ENCODE measurements at regions not wholly inside any gene's neighbourhood (a gene's known extent, or its start where the extent isn't known, plus 50 kb on each side); places are given as distances from the start of the nearest gene placed in this dataset.
"Not testable (repeated sequence)": the region's sequence is repeated elsewhere in the genome, so short reads cannot be mapped to it uniquely, and the experiment has no call there.

DNA sequence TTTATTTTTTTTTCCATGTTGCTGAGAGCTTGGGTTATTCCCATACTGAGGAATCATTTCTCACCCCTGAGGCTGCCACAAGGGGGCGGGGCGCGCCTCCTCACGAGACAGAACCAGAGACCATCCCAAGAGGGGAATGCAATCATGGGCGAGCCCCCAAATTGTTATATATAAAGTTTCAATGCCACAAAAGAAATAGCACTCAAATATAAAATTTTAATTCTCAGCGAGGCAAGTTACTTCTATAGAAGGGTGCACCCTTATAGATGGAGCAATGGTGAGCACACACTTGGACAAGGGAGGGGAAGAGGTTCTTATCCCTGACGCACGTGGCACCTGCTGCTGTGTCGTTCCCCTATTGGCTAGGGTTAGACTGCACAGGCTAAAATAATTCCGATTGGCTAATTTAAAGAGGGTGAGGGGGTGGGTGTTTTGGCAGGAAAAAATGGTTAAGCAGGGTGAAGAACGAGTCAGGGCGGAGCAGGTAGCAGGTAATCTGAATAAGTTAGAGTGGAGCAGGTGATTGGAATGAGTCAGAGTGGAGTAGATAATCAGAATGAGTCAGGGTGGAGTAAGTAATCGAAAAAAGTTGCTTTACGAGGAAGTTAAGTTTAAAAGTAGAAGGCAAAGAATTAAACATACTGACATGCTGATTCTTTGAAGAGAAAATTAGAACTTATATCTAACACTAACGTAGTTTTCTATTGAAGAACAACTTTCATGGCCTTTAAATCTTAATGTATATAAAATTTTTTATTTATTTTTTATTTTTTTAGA is 177.5 kb downstream of the MTCL1 start:
- DNase-seq, result no peak

GRCh38 chr18:8883409-8883668 is 178.0 kb downstream of the MTCL1 start:
- no peak for DNase-seq

DNA sequence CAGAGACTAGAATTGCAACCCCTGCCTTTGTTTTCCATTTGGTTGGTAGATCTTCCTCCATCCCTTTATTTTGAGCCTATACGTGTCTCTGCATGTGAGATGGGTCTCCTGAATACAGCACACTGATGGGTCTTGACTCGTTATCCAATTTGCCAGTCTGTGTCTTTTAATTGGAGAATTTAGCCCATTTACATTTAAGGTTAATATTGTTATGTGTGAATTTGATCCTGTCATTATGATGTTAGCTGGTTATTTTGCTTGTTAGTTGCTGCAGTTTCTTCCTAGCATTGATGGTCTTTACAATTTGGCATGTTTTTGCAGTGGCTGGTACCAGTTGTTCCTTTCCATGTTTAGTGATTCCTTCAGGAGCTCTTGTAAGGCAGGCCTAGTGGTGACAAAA is 182.5 kb downstream of the MTCL1 start:
- not testable (repeated sequence) for DNase-seq

DNA sequence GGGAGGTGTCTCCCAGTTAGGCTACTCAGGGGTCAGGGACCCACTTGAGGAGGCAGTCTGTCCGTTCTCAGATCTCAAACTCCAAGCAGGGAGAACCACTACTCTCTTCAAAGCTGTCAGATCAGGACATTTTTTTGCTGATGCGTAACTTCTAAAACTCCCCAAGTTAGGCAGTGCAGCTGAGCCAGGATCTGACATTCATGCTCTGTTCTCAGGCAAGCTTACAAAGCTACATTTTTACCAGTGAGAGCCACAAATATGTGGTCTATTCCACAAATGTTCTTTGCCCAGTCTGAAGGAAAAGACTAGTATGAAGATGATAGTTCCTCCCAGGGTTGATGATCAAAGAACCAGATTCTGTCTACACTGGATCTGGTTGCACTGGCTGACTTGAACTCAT is 184.1 kb downstream of the MTCL1 start:
- no peak for DNase-seq

DNA sequence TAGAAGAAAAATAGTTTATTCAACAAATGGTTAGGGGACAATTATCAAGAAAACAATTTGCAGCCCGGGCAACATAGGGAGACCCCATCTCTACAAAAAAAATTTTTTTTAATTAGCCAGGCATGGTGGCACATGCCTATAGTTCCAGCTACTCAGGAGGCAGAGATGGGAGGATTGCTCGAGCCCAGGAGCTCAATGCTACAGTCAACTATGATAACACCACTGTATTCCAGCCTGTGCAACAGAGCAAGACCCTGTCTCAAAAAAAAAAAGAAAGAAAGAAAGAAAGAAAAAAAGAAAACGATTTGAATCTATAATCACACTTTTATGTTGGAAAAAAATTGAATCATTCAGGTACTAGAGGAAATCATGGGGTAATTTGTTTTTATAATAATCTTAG is 185.1 kb downstream of the MTCL1 start:
- not testable (repeated sequence) for DNase-seq

GRCh38 chr18:8890957-8891464 is 185.7 kb downstream of the MTCL1 start:
- no peak for DNase-seq

GRCh38 chr18:8893221-8893620 is 187.9 kb downstream of the MTCL1 start:
- no peak for DNase-seq

GRCh38 chr18:8893628-8894231 is 188.4 kb downstream of the MTCL1 start:
- no peak for DNase-seq

GRCh38 chr18:8894823-8895222 is 189.5 kb downstream of the MTCL1 start:
- no peak for DNase-seq

DNA sequence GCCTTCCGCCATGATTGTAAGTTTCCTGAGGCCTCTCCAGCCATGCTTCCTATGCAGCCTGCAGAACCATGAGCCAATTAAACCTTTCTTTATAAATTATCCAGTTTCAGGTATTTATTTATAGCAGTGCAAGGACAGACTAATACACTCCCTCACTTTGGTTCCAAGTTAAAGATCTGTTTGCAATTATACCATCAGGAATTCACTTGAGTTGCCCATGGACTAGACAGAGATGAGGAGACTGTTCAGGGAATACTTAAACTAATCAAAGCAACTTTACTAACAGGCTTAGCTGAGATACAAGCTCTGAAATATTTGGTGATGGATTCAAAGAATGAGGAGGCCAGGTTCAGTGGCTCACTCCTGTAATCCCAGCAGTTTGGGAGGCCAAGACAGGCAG is 190.0 kb downstream of the MTCL1 start:
- DNase-seq, result no peak

- no peak for DNase-seq
Measured at GRCh38 chr18:8895987-8896619, 190.7 kb downstream of the MTCL1 start.

DNA sequence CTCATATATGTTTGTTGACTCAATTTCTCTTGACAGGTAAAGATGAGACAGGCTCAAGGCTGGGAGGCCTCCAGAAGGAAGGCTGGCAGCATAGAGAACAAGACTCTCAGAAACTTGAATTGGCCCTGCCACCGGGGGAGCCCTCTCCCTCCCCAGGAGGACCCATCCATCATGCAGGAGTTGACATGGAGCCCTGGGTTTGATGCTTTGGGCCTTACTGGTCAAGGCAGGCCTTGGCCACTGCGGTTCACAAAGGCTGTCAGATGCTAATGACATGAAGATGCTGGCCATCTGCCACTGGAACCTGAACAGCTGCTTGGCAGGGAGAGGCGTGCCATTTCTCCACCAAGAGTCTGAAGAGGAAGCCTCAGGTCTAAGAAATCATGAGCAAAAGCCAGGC is 193.6 kb downstream of the MTCL1 start:
- no peak for DNase-seq

DNA sequence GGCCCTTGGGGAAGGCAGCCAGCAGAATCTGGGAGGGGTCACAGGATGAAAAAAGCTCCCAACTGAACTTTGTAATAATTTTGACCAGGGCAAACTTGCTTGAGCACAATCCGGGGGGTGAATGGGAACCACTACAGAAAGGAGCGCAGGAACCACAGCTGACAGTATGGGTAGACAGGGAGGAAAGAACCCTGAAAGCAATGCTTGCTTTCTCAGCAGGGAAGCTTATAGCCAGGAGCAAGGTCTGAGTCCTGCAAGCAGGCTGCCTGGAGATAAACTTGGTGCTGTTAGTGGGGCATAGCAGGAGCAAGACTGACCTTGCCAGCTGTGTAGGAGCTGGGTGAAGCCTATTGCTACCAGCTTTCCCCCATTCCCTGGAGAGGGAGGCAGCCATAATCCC is 195.2 kb downstream of the MTCL1 start:
- no peak for DNase-seq

- DNase-seq, result no peak
Measured at GRCh38 chr18:8901019-8901418, 195.7 kb downstream of the MTCL1 start.

DNA sequence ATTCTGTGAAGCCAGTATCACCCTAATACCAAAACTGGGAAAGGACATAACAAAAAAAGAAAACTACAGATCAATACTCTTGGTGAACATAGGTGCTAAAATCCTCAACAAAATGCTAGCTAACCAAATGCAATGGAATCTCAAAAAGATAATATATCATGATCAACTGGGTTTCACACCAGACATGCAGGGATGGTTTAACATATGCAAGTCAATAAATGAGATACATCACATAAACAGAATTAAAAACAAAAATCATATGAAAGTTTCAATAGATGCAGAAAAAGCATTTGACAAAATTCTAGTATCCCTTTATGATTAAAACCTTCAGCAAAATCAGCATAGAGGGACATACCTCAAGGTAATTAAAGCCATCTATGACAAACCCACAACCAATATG is 198.2 kb upstream of the NDUFV2 start:
- DNase-seq, result no peak

DNA sequence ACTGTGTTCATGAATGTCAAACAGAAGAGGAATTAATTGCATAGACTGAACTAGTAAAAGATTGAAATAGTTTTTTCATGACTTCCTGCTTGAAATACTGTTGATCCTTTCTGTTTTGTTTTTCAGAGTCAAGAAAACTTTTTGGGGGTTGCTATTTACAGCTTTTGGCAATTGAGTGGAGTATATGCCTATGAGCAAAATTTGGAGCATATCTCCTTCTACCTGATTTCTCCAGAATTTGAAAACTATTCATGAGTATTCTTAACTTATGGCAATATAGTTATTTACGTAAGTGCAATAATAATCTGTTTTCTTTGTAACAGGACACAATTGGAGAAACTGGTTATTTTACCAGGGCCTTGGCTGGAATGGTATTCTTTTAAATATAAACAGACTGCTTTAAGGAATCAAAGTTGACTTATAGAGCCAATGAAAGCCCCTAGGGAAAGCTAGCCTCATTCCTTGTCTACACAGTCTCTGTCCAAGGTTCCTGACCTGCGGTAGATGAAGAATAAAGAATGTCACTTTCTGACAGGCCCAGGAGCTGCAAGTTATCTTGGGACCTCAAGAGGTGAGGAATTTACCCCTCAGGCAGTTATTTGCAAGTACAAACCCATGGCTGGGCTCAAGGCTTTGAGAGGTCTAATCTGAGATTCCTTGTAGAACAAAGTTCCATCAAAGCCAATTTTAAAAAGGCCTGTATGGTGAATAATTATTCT is 193.5 kb upstream of the NDUFV2 start:
- no peak for DNase-seq

DNA sequence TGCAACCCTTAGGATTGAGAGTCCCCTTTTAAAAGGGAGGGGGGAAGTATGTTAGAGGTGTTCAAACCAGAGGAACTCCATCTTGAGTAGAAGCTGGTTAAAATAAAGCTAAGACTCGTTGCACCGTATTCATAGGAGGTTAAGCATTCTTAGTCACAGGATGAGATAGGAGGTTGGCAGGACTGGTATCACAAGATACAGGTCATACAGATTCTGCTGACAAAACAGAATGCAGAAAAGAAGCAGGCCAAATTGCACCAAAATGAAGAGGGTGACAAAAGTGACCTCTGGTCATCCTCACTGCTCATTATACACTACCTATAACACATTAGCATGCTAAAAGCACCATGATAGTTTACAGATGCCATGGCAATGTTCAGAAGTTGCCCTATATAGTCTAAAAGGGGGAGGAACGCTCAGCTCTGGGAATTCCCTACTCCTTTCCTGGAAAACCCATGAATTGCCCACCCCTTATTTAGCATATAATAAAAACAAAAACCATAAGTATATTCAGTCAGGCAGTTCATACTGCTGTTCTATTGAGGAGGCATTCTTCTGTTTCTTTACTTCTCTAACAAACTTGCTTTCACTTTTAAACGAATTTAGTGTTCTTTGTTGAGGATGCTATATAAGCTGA is 192.2 kb upstream of the NDUFV2 start:
- DNase-seq, result no peak

DNA sequence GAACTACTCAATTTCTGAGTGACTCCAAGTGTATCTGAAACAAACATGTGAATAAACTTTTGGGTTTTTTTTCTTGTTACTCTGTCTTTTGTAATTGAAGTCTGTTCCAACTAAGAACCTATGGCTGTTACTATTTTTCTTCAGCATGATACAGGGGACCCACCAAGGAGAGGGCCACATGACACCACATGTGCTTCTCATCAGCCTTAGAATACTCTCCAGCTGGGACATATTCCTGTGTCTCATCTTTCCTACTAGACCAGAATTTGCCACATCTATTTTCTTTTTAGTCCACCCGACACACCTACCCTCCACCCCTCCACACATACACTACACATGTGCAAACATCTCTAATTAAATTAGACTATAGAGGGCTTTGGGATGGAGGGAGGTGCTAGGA is 191.7 kb upstream of the NDUFV2 start:
- no peak for DNase-seq

GRCh38 chr18:8911408-8912340 is 190.8 kb upstream of the NDUFV2 start:
- DNase-seq, result no peak

DNA sequence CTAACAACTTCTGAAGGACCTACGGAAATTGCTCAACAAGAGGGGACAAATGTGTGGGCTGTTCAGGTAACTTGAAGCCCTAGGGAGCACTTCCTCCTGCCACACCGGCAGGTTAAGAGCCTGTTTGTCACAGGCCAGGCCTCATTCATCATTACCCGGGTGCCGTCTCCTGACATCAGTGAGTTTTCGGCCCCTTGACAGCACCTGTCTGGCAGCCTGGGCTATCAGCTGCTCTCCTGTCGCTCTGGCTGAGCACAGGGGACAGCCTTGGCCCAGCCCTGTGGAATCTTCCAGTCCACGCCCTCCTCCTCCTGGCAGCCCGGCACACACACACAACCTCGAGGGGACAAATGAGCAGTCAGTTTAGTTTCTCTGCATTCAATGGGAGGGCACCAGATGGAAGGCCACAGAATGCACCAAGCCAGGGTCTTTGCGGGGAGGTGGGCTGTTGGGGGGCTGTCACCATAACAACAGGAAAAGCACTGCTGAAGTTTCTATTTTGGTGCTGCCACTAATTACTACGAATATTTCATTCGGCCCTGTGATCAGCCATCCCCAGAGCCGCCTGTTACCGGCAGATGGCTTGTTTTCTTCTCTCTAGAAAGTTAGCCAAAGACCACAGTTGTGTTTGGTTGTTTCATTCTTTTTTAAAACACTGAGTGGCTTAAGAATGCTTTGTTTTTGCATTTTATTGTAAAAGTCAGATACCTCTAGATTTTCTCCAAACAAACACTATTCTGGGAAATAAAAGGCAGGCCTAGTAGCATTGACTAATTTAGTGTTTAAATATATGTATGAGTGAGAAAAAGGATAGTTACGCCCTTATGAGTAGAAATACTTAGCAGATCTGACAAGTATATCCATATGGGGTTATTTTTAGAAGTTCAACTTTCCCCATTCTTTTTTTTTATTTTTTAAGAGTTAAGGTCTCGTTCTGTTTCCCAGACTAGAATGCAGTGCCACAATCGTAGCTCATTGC is 189.9 kb upstream of the NDUFV2 start:
- DNase-seq, result no peak
